GM03348 (cell line): ENCODE measurements at regions not wholly inside any gene's neighbourhood (a gene's known extent, or its start where the extent isn't known, plus 50 kb on each side); places are given as distances from the start of the nearest gene placed in this dataset.

Source experiments
- DNase-seq: peaks from one replicate; pipeline ENCODE4 v3.0.0; 2012; ENCODE audit warnings: low spot score

DNA sequence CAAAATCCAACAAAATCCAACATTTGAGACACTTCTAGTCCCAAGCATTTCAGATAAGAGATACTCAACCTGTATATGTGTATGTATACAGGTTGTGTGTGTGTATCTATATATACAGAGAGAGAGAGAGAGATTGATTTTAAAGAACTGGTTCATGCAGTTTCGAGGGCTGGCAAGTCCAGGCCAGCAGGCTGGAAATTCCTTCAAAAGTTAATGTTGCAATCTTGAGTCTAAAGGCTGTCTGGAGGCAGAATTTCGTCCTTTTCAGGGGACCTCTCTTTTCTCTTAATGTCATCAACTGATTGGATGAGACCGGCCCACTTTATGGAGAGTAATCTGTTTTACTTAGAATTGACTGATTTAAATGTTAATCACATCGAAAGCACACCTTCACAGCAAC, 199.6 kb upstream of the IL12A start:
- DNase-seq = no peak

DNA sequence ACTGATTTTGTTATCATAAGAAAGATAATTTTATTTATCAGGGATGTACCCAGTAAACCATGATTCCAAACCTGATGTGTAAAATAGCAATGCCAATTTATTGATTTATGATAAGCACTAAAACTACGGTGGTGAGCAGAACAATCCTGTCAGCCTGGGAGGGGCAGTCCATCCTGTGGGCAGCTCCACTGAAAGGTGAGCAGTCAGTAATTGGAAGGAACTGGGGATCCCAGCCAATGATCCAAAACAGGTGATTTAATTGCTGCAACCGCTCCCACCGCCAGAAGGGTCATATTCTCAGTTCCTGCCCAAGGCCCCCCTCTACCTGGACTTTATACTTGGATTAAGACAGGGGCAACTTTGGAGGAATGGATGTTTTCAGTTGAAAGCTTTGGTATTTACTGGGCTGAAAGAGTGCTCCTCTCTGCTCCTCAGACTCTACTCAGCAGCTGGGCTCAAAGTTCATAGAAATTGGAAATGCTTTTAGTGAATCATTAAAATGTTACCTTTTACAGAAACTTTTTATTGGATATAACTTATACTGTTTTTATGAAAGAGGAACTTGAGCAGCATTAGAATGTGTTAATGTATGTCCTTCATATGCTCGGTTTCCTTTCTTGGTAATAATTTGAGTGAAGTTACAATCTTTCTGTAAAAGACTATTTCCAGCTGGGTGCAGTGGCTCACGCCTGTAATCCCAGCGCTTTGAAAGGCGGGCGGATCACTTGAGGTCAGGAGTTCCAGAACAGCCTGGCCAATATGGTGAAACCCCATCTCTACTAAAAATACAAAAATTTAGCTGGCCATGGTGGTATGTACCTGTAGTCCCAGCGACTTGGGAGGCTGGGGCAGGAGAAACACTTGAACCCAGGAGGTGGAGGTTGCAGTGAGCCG, 198.6 kb upstream of the IL12A start:
- no peak for DNase-seq

DNA sequence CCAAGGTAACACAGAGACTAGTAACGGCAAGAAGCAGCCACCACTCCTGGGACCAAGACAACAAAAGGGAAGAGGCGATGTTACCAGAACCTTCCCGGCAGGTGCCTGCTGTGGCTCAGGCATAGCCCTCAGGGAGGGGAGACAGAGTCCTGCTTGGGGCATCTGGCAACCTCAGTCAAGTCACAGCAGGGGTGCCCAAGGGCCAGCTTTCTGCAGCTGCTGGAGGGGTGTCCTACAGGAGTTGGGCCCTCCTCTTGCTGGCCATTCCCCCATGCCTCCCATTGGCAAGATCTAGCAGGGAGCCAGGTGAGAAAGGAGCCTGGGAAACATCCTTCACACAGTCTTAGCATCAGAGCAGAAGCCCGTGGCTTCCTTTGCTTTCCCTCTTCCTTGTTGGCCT, 197.3 kb upstream of the IL12A start:
- DNase-seq = no peak

DNA sequence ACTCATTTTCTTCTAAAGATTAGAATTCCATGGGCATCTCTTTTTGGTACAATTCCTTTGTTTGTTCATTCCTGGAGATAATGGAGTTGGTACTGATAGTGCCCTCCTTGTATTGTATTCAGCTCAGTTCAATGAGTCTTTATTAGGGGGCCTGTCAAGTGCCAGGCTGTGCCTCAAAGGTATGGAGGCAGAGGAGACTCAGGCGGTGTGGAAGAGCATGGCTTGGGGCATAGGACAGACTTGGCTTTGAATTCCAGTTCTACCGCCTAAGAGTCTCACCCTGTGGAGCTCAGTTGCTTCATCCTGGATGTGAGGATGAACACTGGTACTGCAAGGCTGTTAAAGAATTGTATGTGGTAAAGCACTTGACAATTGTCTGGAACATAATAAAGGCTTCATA, 196.6 kb upstream of the IL12A start:
- no peak for DNase-seq

DNA sequence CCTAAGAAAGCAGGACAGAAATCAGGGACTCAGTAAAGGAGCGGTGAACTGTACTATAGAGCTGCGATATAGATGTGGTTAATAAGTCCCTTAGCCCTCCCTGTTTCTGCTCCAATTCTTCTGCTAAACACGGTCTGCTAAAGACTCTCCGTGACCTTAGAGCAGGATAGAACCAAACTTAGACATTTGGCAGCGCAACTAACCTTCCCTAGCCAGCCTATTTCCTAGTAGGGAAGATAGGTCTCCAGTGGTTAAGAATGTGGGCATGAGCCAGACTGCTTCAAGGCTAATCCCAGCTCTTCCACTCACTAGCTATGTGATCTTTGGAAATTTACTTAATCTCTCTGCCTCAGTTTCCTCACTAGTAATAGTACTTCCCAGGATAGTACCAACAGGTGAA, 193.6 kb upstream of the IL12A start:
- DNase-seq = no peak

DNA sequence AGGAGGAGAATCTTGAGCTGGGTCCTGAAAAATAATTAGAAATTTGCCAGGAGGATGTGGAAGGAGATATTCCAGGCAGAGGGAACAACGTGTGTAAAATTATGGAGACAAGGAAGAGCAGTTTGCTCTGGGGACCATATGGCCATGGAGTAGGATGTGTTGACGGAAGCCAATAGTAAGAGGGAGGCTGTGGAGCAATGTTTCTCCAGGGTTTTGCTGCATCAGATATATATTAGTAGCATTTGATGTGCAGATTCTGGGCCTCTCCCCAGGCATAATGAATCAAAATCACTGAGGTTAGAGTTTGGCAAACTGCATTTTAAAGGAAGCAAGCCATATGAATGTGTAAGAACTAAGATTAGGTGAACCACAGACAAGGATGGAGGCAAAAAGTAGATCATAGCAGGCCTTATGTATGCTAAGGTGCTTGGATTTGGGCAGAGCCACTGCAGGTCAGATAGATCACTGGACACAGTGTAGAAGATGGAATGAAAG, 192.9 kb upstream of the IL12A start:
- no peak for DNase-seq

DNA sequence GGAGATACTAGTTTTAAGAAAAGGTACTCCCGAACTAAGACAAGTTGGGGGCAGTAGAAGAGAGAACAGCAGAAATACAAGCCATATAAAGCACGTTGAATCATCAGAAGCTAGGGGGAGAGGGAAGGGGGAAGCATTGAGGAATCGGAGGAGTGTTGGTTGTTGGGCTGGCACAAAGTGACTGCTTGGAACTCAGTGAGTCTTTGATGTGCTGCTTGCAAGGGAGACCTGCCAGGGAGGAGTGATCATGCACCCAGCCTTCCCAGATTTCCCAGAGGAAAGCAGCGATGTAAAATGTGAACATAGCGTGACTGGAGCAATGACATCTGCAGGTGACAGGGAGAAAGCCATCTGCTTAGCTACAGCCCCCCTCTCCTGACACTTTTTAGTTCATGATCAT, 192.4 kb upstream of the IL12A start:
- no peak for DNase-seq

DNA sequence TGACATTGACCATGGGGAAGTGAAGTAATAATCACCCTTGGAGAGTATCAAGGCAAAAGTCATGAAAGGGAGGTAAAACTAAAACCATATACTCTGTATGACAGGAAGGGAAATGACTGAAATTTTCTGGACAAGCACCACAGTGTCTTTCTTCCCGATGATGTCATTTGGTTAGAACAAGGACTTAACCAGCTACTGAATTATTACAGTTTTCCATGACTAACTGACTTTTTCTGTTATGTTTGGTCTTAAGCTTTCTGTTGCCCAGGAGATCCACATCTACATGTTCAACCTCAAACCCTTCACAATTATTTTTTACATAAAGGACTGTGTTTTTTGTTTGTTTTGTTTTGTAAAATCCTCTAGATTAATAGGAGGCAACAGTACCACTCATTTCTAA, 191.9 kb upstream of the IL12A start:
- peak; percentile 46 for DNase-seq

DNA sequence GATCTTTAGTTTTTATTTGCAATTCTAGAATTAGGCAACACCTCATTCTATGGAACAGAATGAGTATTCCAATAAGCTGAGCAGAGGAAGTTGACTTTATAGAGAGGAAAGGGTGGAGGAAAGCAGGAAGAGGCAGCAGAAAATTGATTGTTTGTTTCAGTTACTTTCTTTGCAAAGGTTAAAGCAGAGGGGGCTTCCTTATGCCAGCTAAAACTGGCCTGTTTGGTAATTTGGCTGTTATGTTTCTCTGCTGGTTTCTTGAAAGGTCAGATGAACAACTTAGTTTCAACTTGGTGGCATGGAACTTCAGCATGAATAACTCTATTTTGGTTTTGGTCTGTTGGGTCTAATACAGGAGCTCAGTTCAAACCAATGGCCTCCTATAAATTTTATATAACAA, 190.9 kb upstream of the IL12A start:
- no peak for DNase-seq

DNA sequence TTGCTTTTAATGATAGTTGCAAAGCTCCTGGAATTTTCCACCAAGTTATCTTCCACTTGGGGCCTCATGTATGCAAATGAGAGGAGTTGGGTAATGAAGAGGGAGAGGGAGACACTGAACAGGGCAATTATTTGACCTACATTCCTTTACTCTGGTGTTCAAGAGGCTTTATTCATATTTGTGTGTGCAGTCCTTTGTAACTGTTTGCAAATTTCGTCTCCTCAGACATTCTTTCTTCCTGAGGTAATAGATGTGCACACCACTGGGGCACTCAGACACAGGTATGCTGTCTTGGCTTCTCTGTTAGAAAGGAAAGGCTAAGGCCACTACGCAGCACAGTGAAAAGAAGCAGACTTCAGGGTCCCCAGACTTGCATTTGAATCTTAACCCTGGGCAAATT, 189.7 kb upstream of the IL12A start:
- peak; percentile 77 for DNase-seq

DNA sequence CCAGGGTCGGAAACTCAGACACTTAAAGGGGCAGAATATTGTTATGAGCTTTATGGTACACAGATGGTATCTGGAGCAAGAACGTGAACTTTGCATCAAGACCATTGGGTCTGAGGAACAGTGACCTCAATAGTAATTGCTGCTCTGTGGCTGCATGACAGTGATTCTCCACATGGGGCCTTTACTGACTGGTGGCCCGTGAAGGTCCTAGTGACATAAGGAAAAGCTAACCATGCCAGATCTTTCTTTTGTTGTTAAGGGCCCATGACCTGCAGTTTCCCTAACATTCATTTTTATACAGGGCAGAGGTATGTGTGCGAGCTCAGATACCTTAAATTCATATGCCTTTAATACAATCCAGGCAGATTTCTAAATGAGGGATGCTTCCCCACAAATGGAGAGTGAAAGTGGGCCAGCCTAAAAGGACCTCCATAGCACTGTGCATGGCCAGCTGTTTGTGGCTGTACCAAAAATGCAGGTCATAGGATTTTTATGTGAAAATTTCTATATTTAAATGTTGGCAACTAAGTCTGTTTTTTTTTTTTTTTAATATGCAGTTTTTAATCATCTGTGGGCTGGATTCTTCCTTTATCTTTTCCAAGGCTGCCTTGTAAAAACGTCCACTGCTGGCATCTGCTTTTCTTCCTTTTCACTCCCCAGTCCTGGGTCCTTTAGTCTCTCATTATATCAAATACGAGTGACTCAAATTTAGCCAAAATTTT, 188.0 kb upstream of the IL12A start:
- DNase-seq = no peak

DNA sequence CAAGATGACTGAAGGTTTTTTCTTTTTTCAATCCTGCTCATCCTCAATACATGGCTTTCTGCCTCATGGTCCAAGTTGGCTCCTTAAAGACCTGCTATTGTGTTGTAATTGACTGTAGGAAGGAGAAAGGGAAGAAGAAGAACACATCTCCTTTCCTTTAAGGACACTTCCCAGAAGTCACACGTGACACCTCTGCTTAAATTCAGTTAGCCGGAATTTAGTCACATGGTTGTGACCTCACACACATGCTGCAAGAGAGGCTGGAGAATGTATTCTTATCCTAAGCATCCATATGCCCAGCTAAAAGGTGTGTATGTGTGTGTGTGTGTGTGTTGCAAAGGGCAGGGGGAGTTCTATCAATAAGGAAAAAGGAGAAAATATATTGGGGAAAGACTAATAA, 185.8 kb upstream of the IL12A start:
- DNase-seq = no peak

DNA sequence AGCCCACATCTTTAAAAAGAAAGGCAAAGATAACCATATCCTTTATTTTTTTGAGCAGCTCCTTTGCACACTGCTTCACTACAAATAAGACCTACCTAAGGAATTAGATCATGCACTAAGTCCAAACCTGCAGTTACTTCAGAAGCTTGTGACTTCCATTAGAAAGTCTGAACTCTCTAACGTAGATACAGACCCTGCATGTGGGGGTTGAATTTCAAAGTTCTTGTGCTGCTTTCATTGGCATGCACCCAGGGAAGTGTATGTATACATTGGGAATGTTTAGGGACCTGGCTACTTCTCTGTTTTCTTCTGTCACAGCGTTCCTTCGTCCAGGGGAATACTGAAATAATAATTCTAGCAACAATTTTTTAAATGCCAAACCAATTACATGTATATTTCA, 185.2 kb upstream of the IL12A start:
- no peak for DNase-seq

DNA sequence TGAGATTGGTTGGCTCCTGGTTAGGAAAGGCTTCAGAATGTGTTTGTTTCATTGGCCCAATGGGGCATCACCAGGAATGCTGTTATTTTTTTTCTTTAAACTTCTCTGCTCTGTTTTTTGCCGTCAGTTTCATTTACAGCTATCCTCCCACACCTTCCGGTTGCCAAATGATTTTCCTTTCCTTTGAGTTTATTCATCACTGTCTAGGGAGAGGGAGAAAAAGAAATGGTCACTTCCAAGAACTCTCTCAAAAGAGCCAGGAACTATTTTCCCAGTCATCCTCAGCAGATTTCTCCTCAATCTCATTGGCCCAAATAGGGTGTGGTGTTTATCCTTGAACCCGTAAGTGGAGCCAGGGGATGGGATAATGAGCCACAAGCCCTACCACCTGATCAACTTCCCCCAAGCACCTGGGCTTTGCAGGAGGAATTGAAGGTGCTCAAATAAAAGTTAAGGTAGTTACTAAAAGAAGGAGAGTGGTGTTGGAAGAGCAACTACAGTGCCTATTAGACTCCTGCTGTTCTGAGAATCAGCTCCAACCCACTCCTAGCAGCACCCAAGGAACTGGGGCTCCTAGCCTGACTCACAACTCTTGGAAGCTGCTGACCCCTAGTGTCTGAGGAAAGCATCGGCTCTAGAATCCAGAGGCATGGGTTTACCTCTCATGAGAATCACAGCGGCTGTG, 183.8 kb upstream of the IL12A start:
- DNase-seq = peak; percentile 87

DNA sequence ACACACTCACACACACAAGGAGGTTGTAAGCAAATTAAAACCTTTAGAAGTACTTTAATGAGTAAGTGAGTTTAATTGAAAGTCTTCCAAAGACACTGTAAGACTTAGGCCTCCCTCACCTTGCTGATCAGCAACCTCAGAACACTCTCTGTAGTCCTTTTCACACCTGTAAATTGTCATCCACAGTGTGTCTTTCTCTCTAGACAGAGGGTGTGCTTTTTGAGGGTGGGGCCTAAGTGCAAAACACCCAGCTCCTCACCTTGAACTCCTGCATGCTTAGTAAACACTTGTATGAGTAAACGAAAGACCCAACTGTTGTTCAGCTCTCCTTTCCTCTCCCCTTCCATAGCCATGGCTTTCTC, 183.2 kb upstream of the IL12A start:
- no peak for DNase-seq

DNA sequence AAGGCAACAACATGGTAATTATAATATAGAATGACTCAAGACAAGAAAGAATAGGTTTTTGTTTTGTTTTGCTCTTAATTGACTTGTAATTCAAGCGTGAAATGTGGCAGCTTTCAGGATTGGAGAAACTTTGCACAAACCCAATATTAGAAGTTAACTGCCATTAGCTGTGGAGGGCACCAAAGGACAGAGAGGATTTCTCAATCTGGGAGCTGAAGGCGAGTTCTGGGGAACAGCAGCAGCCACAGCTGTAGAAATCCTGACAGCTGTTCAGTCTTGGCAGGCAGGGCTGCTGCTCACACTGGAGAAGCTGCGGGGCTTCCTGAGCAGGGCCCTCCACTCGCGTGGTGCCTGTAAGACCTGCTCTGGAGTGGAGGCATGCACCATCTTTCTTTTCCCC, 182.2 kb upstream of the IL12A start:
- DNase-seq = peak; percentile 39

DNA sequence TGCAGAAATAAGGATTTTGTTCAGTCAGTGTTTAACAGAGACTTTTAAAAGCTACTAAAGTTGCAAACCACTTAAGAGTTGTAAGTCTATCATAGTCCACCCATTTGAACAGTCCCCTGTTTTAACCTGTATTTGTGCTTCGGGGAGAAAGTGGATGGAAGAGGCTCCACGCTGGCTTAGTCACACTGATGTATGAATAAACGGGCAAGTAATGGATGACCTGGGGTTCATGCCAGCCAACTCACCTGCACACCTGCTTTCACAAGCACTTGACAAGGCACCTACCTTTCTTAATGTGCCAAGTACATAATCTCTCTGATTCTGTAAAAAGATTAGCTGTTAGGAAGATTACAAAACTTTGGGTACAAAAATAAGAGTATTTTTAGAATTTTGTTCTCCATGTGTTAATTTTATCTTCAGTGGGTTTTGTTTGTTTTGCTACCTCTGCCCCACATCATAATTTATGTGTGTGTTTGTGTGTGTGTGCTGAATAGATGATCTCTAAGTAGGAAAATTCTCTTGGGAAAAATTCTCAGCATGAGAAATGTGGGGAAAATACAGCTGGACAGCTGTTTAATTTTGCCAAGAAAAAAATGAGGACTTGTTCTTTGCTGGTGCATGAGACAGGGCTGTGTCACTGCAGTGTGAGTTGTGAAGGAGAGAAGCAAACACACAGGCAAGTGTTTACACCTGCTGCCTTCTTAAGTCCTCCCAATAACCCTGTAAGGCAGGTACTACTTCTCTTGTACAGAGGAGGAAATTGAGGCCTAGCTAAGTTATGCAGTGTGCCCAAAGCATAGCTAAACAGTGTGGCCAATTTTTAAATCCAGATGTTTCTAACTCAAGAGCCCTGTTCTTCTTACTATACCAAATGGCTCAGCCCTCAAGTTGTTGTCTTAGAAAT, 181.2 kb upstream of the IL12A start:
- no peak for DNase-seq

DNA sequence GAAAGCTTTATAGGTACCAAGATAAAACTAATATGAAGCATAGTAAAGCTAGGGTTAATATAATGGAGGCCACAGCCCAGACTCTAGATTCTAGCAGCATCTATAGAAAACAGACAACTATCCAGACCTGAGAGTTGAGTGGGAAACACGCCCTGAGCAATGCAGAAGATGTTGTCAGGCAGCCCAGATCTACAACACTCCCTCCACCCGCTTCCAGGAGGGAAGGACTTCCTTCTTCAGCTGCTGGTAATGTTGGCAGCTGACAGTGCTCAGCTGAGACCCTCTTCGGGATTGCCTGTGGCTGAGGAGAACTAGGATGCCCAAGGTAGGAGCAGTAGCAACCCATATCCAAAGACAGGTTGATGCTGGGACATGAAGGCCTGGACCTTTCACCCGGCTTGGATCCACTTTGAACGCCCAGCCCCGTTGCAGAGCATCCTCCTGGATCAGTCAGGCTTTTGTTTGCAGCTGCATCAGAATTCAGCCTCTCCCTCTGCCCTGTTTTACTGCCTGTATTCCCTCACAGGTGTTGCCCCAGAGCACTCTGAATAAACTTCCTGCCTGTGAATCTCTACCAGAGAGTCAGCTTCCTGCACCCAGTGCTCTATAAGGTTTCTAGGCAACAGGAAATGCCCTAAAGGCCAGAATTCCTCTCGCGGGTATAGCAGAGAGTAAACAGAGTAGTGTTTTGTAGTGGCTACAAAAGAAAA, 174.7 kb upstream of the IL12A start:
- DNase-seq = no peak

DNA sequence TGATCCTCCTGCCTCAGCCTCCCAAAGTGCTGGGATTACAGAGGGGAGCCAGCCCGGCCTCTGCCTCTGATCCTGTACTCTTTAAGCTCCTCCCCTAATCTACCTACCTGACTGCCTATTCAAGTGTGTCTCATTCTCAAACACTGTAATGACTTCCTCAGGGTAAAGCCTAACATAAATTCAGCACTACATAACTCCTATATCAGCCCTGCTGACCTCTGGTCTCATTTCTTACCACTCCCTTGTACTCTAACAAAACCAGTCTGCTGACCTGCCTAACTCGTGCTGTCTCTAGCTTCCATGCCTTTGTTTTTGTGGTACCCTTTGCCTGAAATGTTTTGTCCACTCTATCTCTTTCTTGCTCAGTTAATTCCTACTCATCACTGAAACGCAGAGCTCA, 172.1 kb upstream of the IL12A start:
- DNase-seq = no peak

DNA sequence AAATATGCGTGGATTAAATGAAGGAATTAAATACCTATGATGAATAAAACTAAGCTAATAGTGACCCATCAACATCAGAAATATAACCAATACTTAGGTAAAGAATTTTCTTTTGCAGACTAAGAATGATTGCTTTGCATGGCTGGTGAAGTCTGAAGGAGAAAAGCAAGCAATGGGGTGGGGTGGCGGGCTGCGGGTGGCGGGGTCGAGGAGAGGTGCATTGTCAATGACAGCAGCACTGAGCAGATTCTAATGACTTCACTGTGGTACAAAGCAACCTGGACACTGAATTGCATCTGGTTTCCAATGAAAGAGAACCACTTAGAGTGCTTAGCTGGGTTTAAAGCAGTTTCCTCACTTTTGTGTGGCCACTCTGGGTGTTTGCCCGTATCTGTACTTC, 171.5 kb upstream of the IL12A start:
- DNase-seq = no peak

DNA sequence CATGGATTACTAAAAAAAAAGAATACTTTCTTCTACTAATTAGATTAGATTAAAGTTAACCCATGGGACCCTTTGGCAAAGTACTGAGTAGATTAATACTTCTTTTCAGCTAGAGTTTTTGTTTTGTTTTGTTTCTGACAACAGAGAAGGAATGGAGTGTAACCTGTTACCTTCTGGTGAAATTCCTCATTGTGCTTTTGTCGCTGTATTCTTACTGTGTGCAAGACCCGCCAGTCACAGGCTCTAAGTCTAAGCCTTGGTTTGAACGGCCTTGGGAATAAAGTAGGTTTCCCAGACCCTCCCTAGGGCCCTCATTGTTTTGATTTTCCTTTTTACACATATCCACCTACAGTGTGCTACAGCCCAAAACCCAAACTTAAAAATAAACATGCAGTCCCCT, 171.1 kb upstream of the IL12A start:
- DNase-seq = no peak
